ENCODE measurements at regions not wholly inside any gene's neighbourhood (a gene's known extent, or its start where the extent isn't known, plus 50 kb on each side); places are given as distances from the start of the nearest gene placed in this dataset.

- no peak for TF ChIP-seq CTCF (IDR thresholded peaks at IDR 0.05; ENCODE audit: low read depth, low read length, poor library complexity, severe bottlenecking)
- TF ChIP-seq EZH2phosphoT487 (IDR thresholded peaks at IDR 0.05; ENCODE audit: borderline replicate concordance, low read length): no peak
Observed at GRCh38 chrX:6954836-6955235, 192.7 kb upstream of the STS start.
